Transverse colon (tissue), 4 donors: ENCODE measurements at regions not wholly inside any gene's neighbourhood (a gene's known extent, or its start where the extent isn't known, plus 50 kb on each side); places are given as distances from the start of the nearest gene placed in this dataset.

Experiments used
- DNase-seq: peaks from one replicate; pipeline ENCODE4 v3.0.0-alpha.2; 2019
- H3K27ac ChIP-seq, 4 donors: fragments of 200-600 bp; sonication (generic); 2 replicates each; pipeline ENCODE4 v1.5.1; 2016 to 2018; ENCODE audit warnings: inconsistent platforms in 4 of 4
- H3K27me3 ChIP-seq: fragments of 200-600 bp; sonication (generic); 2 replicates; pipeline ENCODE4 v1.5.1; 2017; ENCODE audit warnings: inconsistent platforms
- H3K36me3 ChIP-seq, 4 donors: fragments of 200-600 bp; sonication (generic); 2 replicates each; pipeline ENCODE4 v1.5.1; 2017 to 2019; ENCODE audit warnings: inconsistent platforms in 4 of 4
- H3K4me1 ChIP-seq, 4 donors: fragments of 200-600 bp; sonication (generic); 2 replicates each; pipeline ENCODE4 v1.5.1; 2017 to 2020; ENCODE audit warnings: inconsistent platforms in 4 of 4
- H3K4me3 ChIP-seq, 4 donors: fragments of 200-600 bp; sonication (generic); 1 replicate in 1 of 4; 2 replicates in 3 of 4; pipeline versions ENCODE4 v1.5.1 to v1.6.1; 2017 to 2019; ENCODE audit warnings: inconsistent platforms in 4 of 4
- H3K9me3 ChIP-seq, 2 donors: fragments of 200-600 bp; sonication (generic); 2 replicates each; pipeline ENCODE4 v1.5.1; 2017 to 2019; ENCODE audit warnings: inconsistent platforms in 2 of 2
- CTCF ChIP-seq, 5 experiments: fragments of 200-600 bp in 3 of 5; fragments of 450-650 bp in 2 of 5; sonication (generic) in 3 of 5; IDR thresholded peaks; 1 replicate in 2 of 5; 2 replicates in 3 of 5; pipeline ENCODE4 v1.5.1; 2016 to 2017; ENCODE audit warnings: antibody characterized with exemption in 5 of 5, inconsistent platforms in 3 of 5, mild to moderate bottlenecking in 2 of 5, moderate library complexity in 1 of 5
- EP300 ChIP-seq: sonication (generic); formaldehyde crosslinking; IDR thresholded peaks from one replicate; pipeline ENCODE4 v1.6.1; 2017; ENCODE audit warnings: antibody characterized with exemption, low read depth
- POLR2A ChIP-seq: fragments of 450-650 bp; IDR thresholded peaks from one replicate; pipeline ENCODE4 v1.6.1; 2016; ENCODE audit warnings: antibody characterized with exemption, mild to moderate bottlenecking, moderate library complexity
- POLR2AphosphoS5 ChIP-seq, 3 donors: sonication (generic); formaldehyde crosslinking; IDR thresholded peaks; one replicate each; pipeline ENCODE4 v1.6.1; 2016; ENCODE audit warnings: antibody characterized with exemption in 3 of 3
- WGBS, 2 donors: methylation state at CpG; one replicate each; pipeline ENCODE4 v1.1.5; 2018; ENCODE audit warnings: low coverage in 1 of 2; 5-methylcytosine and 5-hydroxymethylcytosine counted together
- in situ Hi-C, 4 donors: fragments of 200-750 bp; cut with MboI; loops; one replicate each; pipeline versions ENCODE4 v1.15.0 to v1.15.1; 2017; ENCODE audit warnings: low sequenced_read_pairs in 3 of 4, low pct_ligation_motif_present in 1 of 4, low pct_unique_long_range_greater_than_20kb in 1 of 4
- intact Hi-C: fragments of 100-400 bp; cut with DNase I; formaldehyde crosslinking; loops from one replicate; pipeline ENCODE4 v1.15.1; 2023; ENCODE audit warnings: low total_unique reads

DNA sequence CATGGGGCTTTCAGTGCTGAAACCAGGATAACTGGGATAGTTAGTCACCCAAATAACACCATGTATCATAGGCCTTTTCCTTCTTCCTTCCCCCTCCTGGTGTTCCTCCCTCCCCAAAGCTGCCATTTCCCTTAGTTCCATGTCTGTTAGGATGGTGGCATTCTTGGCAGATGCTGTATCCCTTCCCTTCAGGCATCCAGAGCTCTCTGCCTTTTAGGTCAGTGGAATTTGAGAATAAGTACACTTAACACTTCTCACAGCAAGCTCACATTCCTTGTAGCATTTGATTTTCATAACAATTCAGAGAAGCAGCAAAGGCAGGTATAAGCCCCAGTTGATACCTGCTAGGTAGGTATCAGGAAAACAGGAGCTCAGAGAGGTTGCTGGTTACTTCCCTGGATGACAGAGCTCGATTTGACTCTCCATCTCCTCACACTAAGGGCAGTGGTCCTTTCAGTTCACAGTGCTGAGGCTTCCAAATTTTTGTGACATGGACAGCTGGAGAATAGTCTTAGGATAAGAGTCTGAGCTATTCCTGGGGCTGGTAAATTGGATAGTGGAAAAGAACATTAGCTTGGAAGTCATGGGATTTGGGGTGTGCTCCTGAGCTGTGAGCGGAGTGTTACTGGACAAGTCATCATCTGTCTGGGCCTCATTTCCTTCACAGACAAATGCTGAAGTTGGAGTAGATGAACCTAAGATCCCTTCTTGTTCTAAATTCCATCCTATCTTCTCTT, 108.7 kb upstream of the RHOBTB1 start:
- Histone ChIP-seq H3K4me3 (no peak overlapping the region), H3K27ac (no peak overlapping the region), H3K27me3 (no peaks in the 10 kb centered on the region), H3K36me3 (no peaks in the 10 kb centered on the region), H3K9me3 (no peaks in the 10 kb centered on the region), H3K4me1 (no peaks in the 10 kb centered on the region)
- intact Hi-C loops, result no loop called here
- DNase-seq, result no peak
- WGBS, 2 donors, result 68% methylated on average over 2 of the region's 2 CpGs; no CpG with 5 or more reads in 1 of the 2 donors
- TF ChIP-seq CTCF (IDR thresholded peaks at IDR 0.05), result no peak
- no peak for TF ChIP-seq EP300
- TF ChIP-seq POLR2A, result no peak
- TF ChIP-seq POLR2AphosphoS5 (IDR thresholded peaks at IDR 0.05), result no peak
- in situ Hi-C loops, result no loop called here

GRCh38 chr10:61051344-61051743, 107.4 kb upstream of the RHOBTB1 start:
- Histone ChIP-seq H3K27ac (no peak overlapping the region), H3K36me3 (no peaks in the 10 kb centered on the region), H3K4me1 (no peaks in the 10 kb centered on the region), H3K9me3 (no peaks in the 10 kb centered on the region), H3K27me3 (no peaks in the 10 kb centered on the region), H3K4me3 (no peak overlapping the region)
- DNase-seq, result no peak
- WGBS, 2 donors, result 81 to 82% methylated on average over 5 of the region's 5 CpGs
- TF ChIP-seq POLR2AphosphoS5 (IDR thresholded peaks at IDR 0.05) (no peak), EP300 (no peak), POLR2A (no peak), CTCF (IDR thresholded peaks at IDR 0.05) (no peak)
- in situ Hi-C loops, result no loop called here
- intact Hi-C loops, result no loop called here

DNA sequence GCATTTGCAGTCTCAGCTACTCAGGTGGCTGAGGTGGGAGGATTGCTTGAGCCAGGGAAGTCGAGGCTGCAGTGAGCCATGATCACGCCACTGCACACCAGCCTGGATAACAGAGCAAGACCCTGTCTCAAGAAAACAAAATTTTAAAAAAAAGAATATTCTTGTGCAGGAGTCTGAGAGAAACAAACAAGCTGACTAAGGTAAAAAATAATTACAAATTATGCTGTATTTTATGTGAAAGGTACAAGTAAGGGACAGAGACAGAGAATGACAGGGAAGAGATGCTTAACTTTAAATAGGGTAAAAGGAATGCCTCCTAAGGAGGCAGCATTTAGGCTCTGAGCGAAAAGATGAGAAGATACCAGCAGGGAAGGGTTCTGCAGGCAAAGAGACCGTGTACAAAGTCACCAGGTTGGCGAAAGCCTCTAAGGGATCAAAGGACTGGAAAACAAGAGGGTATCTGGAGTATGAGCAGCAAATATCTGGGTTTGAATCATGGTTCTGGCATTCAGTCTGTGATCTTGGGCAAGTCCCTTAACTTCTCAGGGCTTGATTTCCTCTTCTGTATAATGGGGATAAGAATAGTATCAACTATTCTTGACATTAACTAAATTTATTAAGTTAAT, 106.2 kb upstream of the RHOBTB1 start:
- no peaks in the 10 kb centered on the region for H3K27me3 ChIP-seq
- H3K4me1 ChIP-seq, result no peaks in the 10 kb centered on the region
- TF ChIP-seq EP300 (no peak), POLR2AphosphoS5 (IDR thresholded peaks at IDR 0.05) (no peak), POLR2A (no peak), CTCF (IDR thresholded peaks at IDR 0.05) (no peak)
- intact Hi-C loops (no loop called here), in situ Hi-C loops (no loop called here)
- no peak overlapping the region for H3K27ac ChIP-seq
- no peaks in the 10 kb centered on the region for H3K36me3 ChIP-seq
- 81 to 93% methylated on average over 2 to 5 of the region's 5 CpGs for WGBS, 2 donors
- H3K4me3 ChIP-seq, result no peak overlapping the region
- H3K9me3 ChIP-seq, result no peaks in the 10 kb centered on the region
- no peak for DNase-seq

- no peaks in the 10 kb centered on the region for H3K36me3 ChIP-seq
- no peaks in the 10 kb centered on the region for H3K4me1 ChIP-seq
- intact Hi-C loops (no loop called here), in situ Hi-C loops (no loop called here)
- no peaks in the 10 kb centered on the region for H3K9me3 ChIP-seq
- 58 to 68% methylated on average over 2 of the region's 2 CpGs for WGBS, 2 donors
- no peak for DNase-seq
- H3K27ac ChIP-seq, result no peak overlapping the region
- TF ChIP-seq EP300 (no peak), POLR2AphosphoS5 (IDR thresholded peaks at IDR 0.05) (no peak), CTCF (IDR thresholded peaks at IDR 0.05) (no peak), POLR2A (no peak)
- H3K4me3 ChIP-seq, result no peak overlapping the region
- no peaks in the 10 kb centered on the region for H3K27me3 ChIP-seq
Measured at GRCh38 chr10:61049386-61049785, 105.4 kb upstream of the RHOBTB1 start.
